Psoas muscle (tissue), 7 donors: ENCODE measurements at regions not wholly inside any gene's neighbourhood (a gene's known extent, or its start where the extent isn't known, plus 50 kb on each side); places are given as distances from the start of the nearest gene placed in this dataset.

Source experiments
- ATAC-seq, 4 donors: fragments of 200-7000 bp; cut with Tn5 transposase; one replicate each; pipeline ENCODE4 v1.9.1; 2020; ENCODE audit warnings: moderate library complexity in 3 of 4, mild to moderate bottlenecking in 2 of 4
- DNase-seq, 2 donors: peaks; one replicate each; pipeline ENCODE4 v3.0.0-alpha.2; 2020
- H3K27ac ChIP-seq: fragments of 200-600 bp; one replicate; pipeline ENCODE4 v1.8.0; 2022
- H3K27me3 ChIP-seq, 3 donors: fragments of 200-600 bp in 1 of 3; one replicate each; pipeline versions ENCODE4 v1.6.1 to v1.8.0; 2013 to 2022; ENCODE audit warnings: low read length in 2 of 3, mild to moderate bottlenecking in 2 of 3, moderate library complexity in 1 of 3; ENCODE audit not compliant: insufficient read depth in 3 of 3
- H3K36me3 ChIP-seq, 2 donors: fragments of 200-600 bp in 1 of 2; one replicate each; pipeline versions ENCODE4 v1.6.1 to v1.8.0; 2013 to 2022; ENCODE audit warnings: low read depth in 1 of 2, mild to moderate bottlenecking in 1 of 2, moderate library complexity in 1 of 2; ENCODE audit not compliant: insufficient read depth in 1 of 2
- H3K4me1 ChIP-seq: fragments of 200-600 bp; one replicate; pipeline ENCODE4 v1.8.0; 2022
- H3K4me3 ChIP-seq: fragments of 200-600 bp; one replicate; pipeline ENCODE4 v1.8.0; 2022; ENCODE audit warnings: mild to moderate bottlenecking
- H3K9me3 ChIP-seq: fragments of 200-600 bp; one replicate; pipeline ENCODE4 v1.8.0; 2022
- CTCF ChIP-seq: fragments of 200-600 bp; IDR thresholded peaks from one replicate; pipeline ENCODE4 v1.8.0; 2022; ENCODE audit warnings: antibody characterized with exemption
- WGBS, 3 donors: extraction: QIAGEN DNeasy Blood & Tissue Kit; methylation state at CpG; one replicate each; pipeline versions ENCODE4 v1.1.6 to v1.1.7; 2013; 5-methylcytosine and 5-hydroxymethylcytosine counted together
- intact Hi-C, 2 donors: fragments of 100-400 bp; cut with DNase I; formaldehyde crosslinking; loops; one replicate each; pipeline versions ENCODE4 v1.11.0 to v1.14.2; 2022
- donor health status: healthy with polysubstance abuse.
- donor health status: DM: no; HTN: no; CAD: no; lungs with moderate emphysema.
- donor health status: Bipolar disorder and iron deficiency.
- donor health status: healthy.
- donor health status: DM: yes; HTN: yes; CAD: no.
- donor health status: DM: no; HTN: no; CAD: no.
- donor health status: DM: yes; HTN: yes; CAD: no.

- no peak for TF ChIP-seq CTCF
- H3K36me3 ChIP-seq = no peaks in the 10 kb centered on the region
- H3K4me3 ChIP-seq = no peak overlapping the region
- no peak for ATAC-seq
- no peaks in the 10 kb centered on the region for H3K4me1 ChIP-seq
- no peaks in the 10 kb centered on the region for H3K27me3 ChIP-seq
- 23 to 35% (median 30%) methylated on average over 2 of the region's 2 CpGs for WGBS, 3 donors
- no peaks in the 10 kb centered on the region for H3K9me3 ChIP-seq
- H3K27ac ChIP-seq = no peak overlapping the region
- no peak for DNase-seq
- intact Hi-C loops = no loop called here
Observed at GRCh38 chr3:26515351-26515750, 107.2 kb upstream of the LRRC3B start.

GRCh38 chr3:26521261-26521660 is 101.3 kb upstream of the LRRC3B start:
- TF ChIP-seq CTCF = no peak
- H3K9me3 ChIP-seq = peaks cover 16% of the 10 kb centered on the region
- no peak for ATAC-seq
- 98 to 100% (median 100%) methylated on average over 1 of the region's 1 CpG for WGBS, 3 donors
- H3K4me1 ChIP-seq = no peaks in the 10 kb centered on the region
- intact Hi-C loops = loop anchor here in 1 of 2 donors (10.0 kb wide), 1 partner anchor 194 kb away; no protein-coding TSS in a partner anchor
- no peaks in the 10 kb centered on the region for H3K36me3 ChIP-seq
- H3K27ac ChIP-seq = no peak overlapping the region
- no peak for DNase-seq
- no peaks in the 10 kb centered on the region for H3K27me3 ChIP-seq
- H3K4me3 ChIP-seq = no peak overlapping the region

GRCh38 chr3:26522919-26523318 is 99.7 kb upstream of the LRRC3B start:
- peaks cover 16% of the 10 kb centered on the region for H3K9me3 ChIP-seq
- no peak for ATAC-seq
- DNase-seq = no peak
- no peaks in the 10 kb centered on the region for H3K36me3 ChIP-seq
- no peak for TF ChIP-seq CTCF
- intact Hi-C loops = loop anchor here in 1 of 2 donors (10.0 kb wide), 1 partner anchor 192 kb away; no protein-coding TSS in a partner anchor
- no peak overlapping the region for H3K27ac ChIP-seq
- H3K27me3 ChIP-seq = no peaks in the 10 kb centered on the region
- H3K4me1 ChIP-seq = no peaks in the 10 kb centered on the region
- no peak overlapping the region for H3K4me3 ChIP-seq
- 83 to 89% (median 88%) methylated on average over 1 of the region's 1 CpG for WGBS, 3 donors

- 95 to 97% (median 96%) methylated on average over 2 of the region's 2 CpGs for WGBS, 3 donors
- no peak for TF ChIP-seq CTCF
- Histone ChIP-seq H3K4me1 (no peaks in the 10 kb centered on the region), H3K9me3 (peaks cover 16% of the 10 kb centered on the region), H3K36me3 (no peaks in the 10 kb centered on the region), H3K27ac (no peak overlapping the region), H3K4me3 (no peak overlapping the region), H3K27me3 (no peaks in the 10 kb centered on the region)
- no peak for DNase-seq
- intact Hi-C loops = loop anchor here in 1 of 2 donors (10.0 kb wide), 1 partner anchor 190 kb away; no protein-coding TSS in a partner anchor
- no peak for ATAC-seq
Observed at GRCh38 chr3:26525013-26525412, 97.6 kb upstream of the LRRC3B start.

GRCh38 chr3:26535151-26535550 is 87.4 kb upstream of the LRRC3B start:
- no peak overlapping the region for H3K27ac ChIP-seq
- no peaks in the 10 kb centered on the region for H3K4me1 ChIP-seq
- no peaks in the 10 kb centered on the region for H3K27me3 ChIP-seq
- 23 to 41% (median 31%) methylated on average over 2 of the region's 2 CpGs for WGBS, 3 donors
- no peak overlapping the region for H3K4me3 ChIP-seq
- no peaks in the 10 kb centered on the region for H3K9me3 ChIP-seq
- TF ChIP-seq CTCF = no peak
- intact Hi-C loops = no loop called here
- DNase-seq = no peak
- no peaks in the 10 kb centered on the region for H3K36me3 ChIP-seq
- ATAC-seq = no peak
